ENCODE measurements at regions not wholly inside any gene's neighbourhood (a gene's known extent, or its start where the extent isn't known, plus 50 kb on each side); places are given as distances from the start of the nearest gene placed in this dataset.

- Histone ChIP-seq H3K4me3 (replicated peaks in 1 of 3; ENCODE audit: insufficient read depth in 1 of 3, low read depth in 1 of 3, low read length in 3 of 3) (no peak overlapping the region), H2AFZ (ENCODE audit: low read depth, low read length) (no peak overlapping the region), H3K27ac (ENCODE audit: insufficient read depth, low read depth, low read length) (no peak overlapping the region), H3K9me1 (replicated peaks; ENCODE audit: control insufficient read depth, extremely low read depth, insufficient read depth, low read length) (no peaks in the 10 kb centered on the region), H3K27me3 (ENCODE audit: control insufficient read depth in 2 of 2, insufficient read depth in 2 of 2, low read length in 2 of 2) (no peaks in the 10 kb centered on the region), H3K4me2 (ENCODE audit: insufficient read depth, low read length) (no peak overlapping the region), H3K36me3 (ENCODE audit: control insufficient read depth in 2 of 2, extremely low read depth in 1 of 2, insufficient read depth in 2 of 2, low read length in 2 of 2) (no peaks in the 10 kb centered on the region), H3K9me3 (replicated peaks; ENCODE audit: control insufficient read depth, insufficient read depth, low read length) (peaks cover 5% of the 10 kb centered on the region), H3K9ac (replicated peaks; ENCODE audit: extremely low read depth, insufficient read depth, low read length) (no peak overlapping the region), H4K20me1 (replicated peaks; ENCODE audit: control insufficient read depth, extremely low read depth, insufficient read depth, low read length) (no peaks in the 10 kb centered on the region), H3K79me2 (ENCODE audit: control insufficient read depth, insufficient read depth, low read length) (no peaks in the 10 kb centered on the region), H3K4me1 (ENCODE audit: control insufficient read depth, extremely low read depth, insufficient read depth, low read length) (no peaks in the 10 kb centered on the region)
- intact Hi-C loops (cut with micrococcal nuclease) (no loop called here), dilution Hi-C loops (cut with MboI; ENCODE audit: extremely low pct_ligation_motif_present, low sequenced_read_pairs) (no loop called here)
- POLR2A ChIA-PET, result no interaction called here
- TF ChIP-seq CTCF (IDR thresholded peaks at IDR 0.05; ENCODE audit: extremely low read depth in 1 of 2, insufficient read depth in 1 of 2, low read depth in 1 of 2, low read length in 2 of 2), result no peak
- TF ChIP-seq POLR2A (IDR thresholded peaks at IDR 0.05; ENCODE audit: low read depth, low read length), result no peak
- TF ChIP-seq MAX (IDR thresholded peaks at IDR 0.05; ENCODE audit: insufficient read depth, insufficient read length), result no peak
- no peak for TF ChIP-seq EZH2 (IDR thresholded peaks at IDR 0.05; ENCODE audit: borderline replicate concordance, low read depth, low read length, severe bottlenecking)
- TF ChIP-seq MYC (IDR thresholded peaks at IDR 0.05; ENCODE audit: low read depth, low read length), result no peak
- no peak for TF ChIP-seq POLR2AphosphoS5 (IDR thresholded peaks at IDR 0.05; ENCODE audit: insufficient read depth, low read depth, low read length)
- TF ChIP-seq FOS (IDR thresholded peaks at IDR 0.05; ENCODE audit: borderline replicate concordance, insufficient read depth, low read length), result no peak
- TF ChIP-seq JUN (IDR thresholded peaks at IDR 0.05; ENCODE audit: borderline replicate concordance, insufficient read depth, insufficient read length, low read depth), result no peak
- no peak for TF ChIP-seq GATA2 (IDR thresholded peaks at IDR 0.05; ENCODE audit: insufficient read depth, insufficient read length, low read depth, low read length)
- CTCF ChIA-PET, result no interaction called here
- no TSS peak for BruUV-seq (replicated peaks)
- FAIRE-seq, result no peak
- no peak for DNase-seq (ENCODE audit: low read depth, low spot score)
Measured at GRCh38 chr20:12291386-12291785, 373.7 kb downstream of the BTBD3 start.
